Ureter (tissue), 1 donor: ENCODE measurements at regions not wholly inside any gene's neighbourhood (a gene's known extent, or its start where the extent isn't known, plus 50 kb on each side); places are given as distances from the start of the nearest gene placed in this dataset.

Experiments used
- DNase-seq: peaks from one replicate; pipeline ENCODE4 v3.0.0-alpha.2; 2020; ENCODE audit warnings: low spot score
- donor health status: DM: yes; HTN: yes; CAD: no.

DNA sequence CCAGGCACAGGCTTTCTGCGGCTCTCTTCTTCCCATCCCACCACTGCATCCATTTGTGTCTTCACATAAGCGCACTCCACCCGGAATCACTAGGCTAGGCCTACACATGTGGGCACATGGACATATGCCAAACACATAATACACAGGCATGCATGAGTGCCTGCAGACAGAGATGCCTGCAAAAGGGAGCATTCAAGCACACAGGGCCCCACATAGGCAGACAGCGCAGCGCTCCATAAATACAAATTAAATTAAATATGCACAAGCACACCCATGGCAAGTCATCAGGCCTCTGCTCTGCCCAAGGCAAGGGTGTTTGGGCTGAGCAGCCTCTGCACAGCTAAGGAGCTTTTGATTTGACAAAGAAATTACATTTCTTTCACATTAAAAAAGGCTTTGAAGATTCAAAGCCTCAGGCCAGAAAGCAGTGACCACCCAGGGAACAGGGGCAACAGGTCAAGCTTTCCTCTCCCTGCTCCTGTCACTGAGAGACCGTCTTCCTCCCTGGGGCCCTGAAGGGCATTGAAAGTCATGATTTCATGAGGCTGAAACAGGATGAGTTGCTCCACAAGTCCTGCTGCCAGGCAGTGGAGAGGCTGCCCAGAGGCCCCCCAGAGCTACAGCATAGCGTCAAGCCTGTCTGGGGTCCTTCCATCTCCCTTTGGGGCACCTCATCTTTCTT is 134.2 kb upstream of the LRFN2 start:
- DNase-seq: no peak

DNA sequence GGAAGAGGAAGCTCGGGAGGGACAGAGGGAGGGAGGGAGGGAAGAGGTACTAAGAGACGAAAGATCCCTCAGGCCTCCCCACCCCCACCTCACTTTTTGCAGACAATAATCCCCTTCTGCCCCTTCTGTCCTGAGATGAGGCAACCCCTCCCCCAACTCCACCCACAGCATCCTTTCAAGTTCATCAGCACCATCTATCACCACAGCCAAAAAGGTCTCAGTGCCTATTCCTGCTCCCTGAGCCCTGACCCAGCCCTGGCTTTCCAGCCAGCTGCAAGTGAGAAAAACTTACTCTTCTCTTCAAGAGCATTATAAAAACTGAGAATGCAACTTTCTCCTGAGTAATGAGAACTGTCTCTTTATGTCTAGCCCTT is 133.2 kb upstream of the LRFN2 start:
- no peak for DNase-seq

DNA sequence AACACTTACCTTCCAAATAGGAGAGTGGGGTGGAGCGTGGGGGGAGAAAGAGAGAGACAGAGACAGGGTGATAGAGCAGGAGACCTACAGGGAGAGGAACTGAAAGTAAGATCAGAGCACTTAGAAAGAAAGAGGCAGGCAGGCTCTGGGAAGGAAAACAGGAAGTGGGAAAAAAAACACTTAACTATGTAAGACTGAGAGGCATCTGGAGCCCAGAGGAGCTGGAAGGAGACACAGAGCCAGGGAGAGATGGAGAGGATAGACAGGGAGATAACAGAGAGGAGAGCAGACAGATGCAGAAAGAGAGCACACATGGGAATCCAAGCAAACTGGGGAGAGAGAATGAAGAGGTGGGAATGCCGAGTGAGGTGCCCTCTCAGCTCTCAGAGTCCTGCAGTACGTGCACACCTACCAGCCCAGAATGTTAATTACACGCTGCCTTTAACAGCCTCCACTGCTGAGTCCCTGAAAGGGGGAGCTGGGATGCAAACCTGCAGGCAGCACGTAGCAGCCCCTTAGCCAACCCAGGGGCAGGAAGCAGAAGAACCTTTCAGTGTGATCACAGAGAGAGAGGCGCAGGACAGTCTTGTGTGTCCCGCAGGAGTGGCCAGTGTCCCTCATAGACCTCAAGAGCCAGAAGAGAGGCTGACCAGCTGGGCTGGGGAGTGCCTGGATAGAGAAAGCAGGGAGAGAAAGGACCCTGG is 132.7 kb upstream of the LRFN2 start:
- DNase-seq: no peak

DNA sequence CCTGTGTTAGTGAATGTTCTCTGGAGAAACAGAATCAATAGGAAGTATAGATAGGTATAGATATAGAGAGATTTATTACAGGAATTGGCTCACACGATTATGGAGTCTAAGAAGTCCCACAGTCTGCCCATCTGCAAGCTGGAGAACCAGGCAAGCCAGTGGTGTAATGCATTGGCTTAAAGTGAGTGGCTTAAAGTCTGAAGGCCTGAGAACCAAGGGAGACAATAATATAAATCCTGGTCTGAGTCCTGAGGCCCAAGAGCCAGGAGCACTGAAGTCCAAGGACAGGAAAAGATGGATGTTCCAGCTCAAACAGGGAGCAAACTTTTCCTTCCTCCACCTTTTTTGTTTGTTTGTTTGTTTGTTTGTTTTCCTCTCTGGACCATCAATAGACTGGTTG is 131.2 kb upstream of the LRFN2 start:
- no peak for DNase-seq

DNA sequence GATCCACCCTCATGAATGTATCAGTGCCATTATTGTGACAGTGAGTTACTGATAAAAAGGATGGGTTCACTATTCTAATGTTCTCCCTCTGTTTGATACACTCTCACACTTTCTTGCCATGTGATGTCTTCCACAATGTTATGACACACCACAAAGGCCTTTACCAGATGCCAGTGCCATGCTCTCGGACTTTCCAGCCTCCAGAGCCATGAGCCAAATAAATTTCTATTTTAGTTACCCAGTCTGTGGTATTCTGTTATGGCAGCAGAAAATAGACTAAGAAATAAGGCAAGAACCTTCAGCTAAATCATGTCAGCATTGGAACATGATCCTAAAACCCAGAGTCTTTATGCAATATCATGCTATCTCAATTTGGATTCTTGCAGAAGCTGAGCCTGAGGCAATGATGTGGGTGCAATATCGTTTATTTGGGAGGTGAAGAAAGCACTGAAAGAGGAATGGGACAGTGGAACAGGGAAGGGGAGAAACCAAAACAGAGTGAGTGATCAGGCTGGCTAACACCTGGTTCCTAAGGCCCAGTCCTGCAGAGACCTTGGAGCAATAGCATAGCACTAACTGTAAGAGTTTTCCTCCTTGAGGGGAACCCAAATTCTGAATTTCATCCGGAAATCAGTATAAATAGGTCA is 130.4 kb upstream of the LRFN2 start:
- DNase-seq: no peak

DNA sequence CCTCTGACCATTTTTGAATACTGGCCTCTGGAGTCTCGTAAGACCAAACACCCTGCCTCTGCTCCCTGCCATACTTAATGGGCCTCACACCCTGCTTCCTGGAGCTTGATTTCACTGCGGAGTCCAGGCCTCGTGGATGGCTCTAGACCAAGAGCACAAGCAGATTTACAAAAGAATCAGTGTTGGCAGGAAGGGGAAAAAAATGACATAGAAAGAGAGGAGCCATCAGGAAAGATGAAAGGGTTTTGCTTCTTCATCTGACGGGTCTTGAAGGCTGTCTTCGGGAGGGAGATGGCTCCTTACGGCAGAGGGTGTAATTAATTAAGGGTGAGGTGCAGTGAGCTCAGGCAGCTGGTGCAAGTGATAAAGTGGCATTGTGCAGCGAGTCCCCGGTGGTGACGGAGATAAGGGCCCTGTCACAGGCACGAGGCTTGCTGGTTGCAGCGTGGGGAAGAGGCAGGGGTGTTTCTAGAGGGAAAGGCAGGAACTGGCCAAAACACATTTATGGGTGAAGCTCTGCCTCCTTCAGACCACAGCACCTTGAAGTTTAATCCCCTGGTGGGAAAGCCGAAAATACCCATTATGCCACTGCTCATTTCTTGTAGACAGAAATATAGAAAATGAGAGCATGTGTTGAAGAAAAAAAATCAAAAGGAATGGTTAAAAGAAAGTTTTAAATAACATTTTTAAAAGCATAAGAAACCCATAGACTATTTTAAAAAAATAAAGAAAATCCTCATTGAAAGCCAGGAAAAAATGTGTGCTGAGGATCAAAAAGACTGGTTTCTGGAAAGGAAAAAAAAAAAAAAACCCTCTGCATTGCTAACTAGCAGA is 128.6 kb upstream of the LRFN2 start:
- DNase-seq: no peak

DNA sequence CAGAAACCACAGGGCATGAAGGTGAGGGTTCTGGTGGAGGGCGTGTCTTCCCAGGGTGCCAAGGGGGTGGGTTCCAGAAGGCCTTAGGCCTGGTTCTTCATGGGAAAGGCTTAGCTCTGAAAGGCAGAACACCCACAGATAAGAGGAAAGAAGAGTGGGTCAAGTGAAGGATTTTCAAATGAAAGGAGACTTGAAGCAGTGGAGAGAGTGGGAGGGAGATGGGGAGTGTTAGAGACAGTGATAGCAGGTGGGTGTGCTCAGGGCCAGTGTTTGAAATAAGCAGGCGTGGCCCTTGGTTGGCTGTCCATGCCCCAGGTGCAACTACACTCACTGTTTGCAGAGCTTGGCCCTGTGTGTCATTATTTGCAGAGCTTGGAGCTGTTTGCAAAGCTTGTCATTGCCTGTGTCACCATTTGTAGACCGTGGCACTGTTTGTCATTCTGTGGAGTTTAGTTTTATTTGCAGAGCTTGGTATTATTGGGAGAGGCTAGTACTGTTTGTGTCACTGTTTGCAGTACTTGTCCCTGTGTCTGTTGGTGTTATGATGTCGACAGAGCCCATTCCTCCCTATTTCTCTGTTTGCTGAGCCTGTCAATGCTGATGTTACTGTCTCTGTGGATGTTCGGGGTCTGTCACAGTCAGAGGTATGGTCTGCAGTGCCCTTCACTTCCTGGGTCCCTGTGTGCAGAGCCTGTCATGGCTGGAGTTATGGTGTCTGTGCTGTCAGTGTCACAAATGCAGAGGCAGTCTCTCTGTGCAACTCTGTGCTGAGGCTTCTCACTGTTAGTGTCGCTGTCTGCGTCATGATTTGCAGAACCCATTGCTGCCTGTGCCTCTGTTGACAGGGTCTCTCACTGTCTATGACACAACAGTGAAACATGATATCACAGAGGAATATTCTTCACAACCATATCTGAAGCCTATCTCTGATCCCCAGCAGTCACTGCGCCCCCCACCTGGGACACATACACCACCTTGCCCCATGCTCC is 127.7 kb upstream of the LRFN2 start:
- no peak for DNase-seq

DNA sequence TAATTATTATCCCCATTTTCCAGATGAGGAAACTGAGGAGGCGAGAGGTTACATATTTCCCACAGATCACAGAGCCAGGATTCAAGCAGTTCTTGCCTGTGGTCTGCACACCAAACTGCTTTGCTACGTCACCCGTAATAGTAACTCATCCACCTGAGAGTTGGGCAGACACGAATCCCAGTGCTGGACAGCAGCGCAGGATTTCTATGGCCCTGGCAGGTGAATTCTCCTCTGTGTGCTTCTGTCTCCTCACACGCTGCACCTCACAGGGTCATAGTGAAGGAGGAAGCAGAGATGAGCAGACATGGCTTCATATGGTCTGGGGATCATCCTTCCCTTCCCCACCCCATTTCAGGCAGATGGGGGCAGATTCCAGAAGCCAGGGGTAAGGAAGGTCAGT is 127.0 kb upstream of the LRFN2 start:
- DNase-seq: no peak

DNA sequence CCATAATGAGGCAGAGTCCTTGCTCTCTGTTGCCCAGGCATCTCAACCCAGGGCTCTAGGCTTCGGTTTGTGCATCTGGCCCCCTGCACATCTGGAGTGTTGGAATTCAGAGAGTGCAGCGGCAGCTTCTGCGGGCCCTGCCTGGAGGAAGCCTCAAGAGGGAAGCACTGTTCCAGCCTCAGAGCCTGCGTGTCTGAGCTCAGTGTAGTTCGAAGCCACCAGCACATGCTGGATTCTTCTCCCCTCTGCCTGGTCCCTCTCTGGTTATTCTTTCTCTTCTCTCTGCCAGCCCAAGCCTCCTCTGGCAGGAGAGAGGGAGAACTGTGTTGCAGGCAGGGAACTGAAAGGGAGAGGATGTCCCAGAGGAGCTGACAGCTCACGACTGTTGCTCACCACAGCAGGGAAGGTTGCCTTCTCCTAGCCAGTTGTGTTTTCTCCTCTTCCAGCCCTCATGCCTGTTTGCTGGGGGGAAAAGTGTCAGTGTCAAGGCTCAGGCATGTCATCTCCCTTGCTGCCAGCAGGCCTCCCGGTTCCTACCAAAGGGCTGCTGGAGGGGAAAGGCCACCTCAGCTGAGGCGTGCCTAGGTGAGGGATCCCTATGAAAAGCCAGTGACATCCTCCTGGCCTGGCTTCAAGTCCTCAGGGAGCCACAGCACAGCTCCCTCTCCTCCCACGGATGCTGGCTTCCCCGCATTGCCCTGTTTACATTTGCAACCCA is 126.0 kb upstream of the LRFN2 start:
- DNase-seq: no peak

DNA sequence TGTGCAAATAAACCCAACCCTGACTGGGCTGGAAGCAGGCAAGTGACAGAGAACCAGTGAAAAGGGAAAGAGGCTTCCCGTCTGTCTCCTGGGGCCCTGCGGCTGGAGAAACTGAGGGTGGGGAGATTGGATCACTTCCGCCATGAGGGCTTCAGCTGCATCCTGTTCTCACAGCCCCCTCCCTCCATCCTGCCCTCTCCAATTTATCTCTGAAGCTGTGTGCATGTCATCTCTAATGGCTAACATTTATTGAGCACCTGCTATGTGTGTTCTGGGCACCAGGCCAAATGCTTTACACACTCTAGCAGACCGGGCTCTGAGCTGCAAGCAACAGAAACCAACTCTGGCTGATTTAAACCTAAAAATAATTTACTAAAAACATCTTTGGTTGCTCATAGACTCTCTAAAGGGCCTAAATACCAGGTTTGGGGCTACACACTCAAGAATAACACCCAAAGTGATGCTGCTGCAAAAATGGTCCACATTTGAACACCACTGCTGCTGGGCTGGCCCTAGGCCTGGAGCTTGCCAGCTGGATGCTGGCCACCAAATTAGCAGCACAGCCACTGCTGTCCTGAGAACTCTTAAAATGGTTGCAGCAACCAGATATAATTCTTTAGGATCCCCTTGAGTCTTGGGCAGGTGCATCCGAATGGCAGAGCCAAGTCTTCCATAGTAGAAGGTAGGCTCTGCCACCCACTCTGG is 123.6 kb upstream of the LRFN2 start:
- DNase-seq: no peak

DNA sequence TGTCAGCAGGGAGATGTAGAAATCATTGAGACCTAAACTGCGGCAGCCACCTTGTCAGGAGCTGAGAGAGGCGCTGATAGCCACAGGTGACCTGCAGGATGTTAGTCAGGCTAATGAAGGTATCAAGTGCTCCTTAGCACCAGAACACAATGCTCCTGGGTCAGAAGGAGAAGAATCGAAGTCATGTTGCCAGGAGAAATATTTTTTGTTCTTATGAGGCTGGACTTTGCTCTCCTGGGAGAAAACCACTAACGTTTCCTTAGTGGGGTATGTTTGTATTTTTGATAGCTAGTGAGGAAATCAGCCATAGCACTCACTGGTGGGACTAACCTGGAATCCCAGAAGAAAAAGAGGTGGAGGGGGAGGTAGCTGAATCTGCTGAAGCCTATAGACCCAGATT is 120.9 kb upstream of the LRFN2 start:
- no peak for DNase-seq

DNA sequence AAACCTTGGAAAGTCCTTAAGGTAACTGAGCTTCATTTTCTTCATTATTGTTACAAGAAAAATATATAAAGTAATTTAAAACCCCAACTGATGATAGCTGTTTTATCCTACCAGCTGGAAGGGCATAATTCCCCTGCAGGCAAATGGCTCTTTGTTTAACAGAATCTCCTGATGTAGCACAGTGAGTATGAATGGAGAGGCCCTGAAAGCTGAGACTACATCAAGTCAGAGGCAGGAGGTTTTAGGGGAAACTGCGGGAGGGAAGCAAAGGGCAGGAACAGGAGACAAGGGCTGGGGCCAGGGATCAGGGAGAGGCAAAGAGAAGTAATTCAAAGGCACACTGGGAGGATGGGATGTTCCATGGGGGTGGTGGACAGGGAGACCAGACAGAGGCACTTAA is 119.0 kb upstream of the LRFN2 start:
- DNase-seq: no peak

DNA sequence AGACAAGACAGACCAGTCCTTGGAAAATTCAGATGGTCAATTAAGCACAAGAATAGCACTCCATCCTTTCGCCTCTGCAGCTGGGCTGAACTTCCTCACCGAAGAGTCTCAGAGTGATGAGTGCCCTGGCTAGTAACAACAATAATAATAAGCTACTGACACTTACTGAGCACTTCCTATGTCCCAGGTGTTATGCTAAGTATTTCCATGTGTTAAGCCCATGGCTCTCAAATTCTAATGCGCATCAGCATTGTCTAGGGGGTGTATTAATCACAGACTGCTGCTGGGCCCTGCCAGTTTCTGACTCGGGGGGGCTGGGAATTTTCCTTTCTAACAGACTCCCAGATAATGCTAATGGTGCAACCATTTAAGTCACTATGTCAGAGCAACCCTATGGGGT is 118.2 kb upstream of the LRFN2 start:
- DNase-seq: no peak

DNA sequence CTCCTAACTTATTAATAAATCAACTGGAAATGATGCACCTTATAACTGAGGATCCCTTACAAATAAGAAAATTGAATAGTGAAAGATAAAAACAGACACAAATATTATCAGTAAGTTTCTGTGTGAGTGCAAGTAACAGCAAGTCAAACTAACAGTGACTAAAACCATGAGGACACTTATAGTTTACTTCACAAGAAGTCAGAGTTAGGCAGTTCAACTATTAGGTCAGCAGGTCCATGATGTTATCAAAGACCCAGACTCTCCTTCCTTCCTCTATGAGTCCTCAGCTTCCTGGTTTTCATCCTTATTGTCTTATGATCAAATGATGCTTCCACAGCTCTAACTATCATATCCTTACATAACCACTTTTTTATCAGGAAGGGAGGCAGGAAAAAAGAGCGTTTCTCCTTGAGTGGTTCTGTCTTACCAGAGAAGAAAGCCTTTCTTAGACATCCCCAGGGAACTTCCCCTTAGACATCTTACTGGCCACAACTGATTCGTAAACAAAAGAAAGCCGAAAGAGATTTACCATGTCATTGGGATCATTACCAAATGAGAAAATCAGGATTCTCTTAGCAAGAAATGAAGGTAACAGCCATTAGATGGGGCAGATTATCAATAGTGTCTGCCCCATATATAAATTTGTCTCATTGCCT is 114.3 kb upstream of the LRFN2 start:
- DNase-seq: no peak

DNA sequence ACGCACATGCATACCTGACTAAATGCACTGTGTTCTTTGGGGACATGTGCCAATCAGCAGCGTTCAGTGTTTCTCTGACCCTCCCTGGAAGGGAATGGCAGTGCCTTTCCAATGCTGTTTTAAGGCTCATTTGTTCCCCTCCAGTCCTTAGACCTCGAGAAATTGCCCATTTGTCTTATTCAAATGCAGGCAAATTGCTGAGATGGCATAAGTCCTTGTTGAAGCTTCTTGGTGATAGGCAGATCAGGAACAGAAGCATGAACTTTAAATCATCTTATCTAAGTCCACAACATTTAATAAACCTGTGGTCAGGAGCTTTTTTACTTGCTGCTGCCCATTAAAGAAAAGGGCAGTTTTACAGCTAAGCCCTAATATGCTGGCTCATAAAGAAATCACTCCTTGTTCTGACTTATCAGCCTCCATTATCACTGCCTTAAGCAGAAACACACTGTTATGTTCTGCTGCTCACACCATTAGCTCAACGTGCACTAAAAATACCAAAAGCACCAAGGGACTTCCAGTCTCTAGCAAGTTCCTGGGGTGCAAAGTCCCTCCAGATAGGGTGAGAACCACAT is 112.9 kb upstream of the LRFN2 start:
- no peak for DNase-seq

DNA sequence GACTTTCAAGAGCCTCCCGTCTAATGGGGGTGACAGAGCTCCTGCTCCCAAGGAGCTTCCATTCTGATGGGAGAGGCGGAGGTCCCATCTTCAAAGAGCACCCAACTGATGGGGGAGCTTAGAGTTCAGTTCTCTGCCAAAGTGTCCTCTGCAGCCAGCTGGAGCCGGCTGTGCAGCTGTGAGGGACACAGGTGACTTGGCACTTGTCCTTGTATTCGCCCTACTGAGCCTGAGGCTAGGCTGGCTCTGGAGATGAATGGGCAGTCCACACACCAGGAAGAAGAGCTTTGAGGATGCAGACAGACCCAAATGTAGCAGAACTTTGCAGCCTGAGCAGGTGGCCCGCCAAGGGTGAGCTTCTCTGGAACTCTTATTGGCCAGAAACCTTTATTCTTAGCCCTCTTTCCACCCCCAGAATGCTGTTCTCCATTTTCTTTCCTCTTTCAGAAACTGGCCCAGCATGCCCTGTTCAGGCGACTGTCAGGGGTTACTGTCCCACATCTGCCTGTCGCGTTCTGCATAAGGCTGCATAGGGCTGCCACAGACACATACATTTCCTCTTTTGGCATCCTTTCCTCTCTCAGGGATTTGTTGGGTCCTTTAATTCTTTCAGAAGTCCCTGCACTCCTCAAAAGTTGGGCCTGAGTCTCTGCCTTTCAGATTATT is 108.7 kb upstream of the LRFN2 start:
- DNase-seq: no peak

DNA sequence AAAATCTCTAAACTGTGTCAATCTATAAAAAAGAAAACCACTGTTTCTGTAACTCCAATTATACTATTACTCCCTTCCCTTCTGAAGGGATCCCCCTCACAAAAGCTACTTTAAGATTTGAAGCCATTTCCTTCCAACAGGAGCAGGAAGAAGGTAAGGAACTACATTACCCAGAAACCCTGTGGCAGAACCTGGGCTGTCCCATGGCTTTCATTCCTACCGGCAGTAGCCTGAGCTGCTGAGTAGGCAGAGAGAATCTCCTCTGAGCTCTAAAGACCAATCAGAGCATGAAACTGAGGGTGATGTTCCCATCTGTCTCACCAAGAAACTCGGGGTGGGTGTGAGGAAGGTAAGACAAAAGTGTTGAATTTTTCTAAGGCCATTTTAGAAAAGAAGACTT is 108.0 kb upstream of the LRFN2 start:
- DNase-seq: no peak

DNA sequence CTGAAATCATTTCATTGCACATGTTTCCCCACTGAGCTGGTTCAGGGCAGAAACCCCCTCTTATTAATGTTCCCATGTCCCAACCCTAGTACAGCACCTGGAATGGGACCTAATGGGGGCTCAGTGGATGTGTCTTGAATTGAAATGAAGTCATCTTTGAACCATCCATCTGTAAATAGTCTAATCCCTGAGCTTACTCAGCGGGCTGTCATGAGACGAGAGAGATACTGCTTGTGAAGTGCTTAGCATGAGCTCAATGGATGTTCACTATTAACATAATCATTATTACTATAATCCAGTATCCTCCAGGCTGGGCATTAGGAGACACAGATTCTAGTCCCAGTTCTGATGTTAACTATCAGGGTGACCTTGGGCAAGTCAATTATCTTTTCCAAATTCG is 106.6 kb upstream of the LRFN2 start:
- no peak for DNase-seq
